ENCODE measurements at regions not wholly inside any gene's neighbourhood (a gene's known extent, or its start where the extent isn't known, plus 50 kb on each side); places are given as distances from the start of the nearest gene placed in this dataset.

DNA sequence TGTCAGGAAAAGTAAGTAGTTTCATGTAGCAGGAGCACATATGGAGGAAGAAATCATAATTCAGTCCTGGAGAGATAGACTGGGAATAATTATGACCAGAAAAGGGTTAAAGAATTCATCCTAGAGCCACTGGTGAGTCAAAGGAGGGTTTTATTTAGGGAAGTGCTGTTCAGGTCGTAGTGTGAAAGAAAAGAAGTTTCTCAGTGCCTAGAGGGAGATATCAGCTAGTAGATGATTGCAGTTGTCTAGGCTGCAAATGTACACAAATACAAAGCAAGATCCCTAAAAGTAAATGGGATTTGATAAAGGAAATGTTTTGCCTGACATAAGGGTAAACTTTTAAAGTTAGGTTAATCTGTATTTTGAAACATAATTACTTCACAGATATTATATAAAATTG, 403.2 kb downstream of the ACTRT1 start:
- no peak for DNase-seq (ENCODE audit: low read depth)
- TF ChIP-seq, protein P1, sequence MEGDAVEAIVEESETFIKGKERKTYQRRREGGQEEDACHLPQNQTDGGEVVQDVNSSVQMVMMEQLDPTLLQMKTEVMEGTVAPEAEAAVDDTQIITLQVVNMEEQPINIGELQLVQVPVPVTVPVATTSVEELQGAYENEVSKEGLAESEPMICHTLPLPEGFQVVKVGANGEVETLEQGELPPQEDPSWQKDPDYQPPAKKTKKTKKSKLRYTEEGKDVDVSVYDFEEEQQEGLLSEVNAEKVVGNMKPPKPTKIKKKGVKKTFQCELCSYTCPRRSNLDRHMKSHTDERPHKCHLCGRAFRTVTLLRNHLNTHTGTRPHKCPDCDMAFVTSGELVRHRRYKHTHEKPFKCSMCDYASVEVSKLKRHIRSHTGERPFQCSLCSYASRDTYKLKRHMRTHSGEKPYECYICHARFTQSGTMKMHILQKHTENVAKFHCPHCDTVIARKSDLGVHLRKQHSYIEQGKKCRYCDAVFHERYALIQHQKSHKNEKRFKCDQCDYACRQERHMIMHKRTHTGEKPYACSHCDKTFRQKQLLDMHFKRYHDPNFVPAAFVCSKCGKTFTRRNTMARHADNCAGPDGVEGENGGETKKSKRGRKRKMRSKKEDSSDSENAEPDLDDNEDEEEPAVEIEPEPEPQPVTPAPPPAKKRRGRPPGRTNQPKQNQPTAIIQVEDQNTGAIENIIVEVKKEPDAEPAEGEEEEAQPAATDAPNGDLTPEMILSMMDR (IDR thresholded peaks at IDR 0.05; ENCODE audit: insufficient read depth, low read depth, low read length, missing control alignments): no peak
- no peak overlapping the region for H3K4me3 ChIP-seq (ENCODE audit: low read length)

GRCh38 chrX:127621780-127622179, 430.4 kb downstream of the ACTRT1 start:
- no peak overlapping the region for H3K4me3 ChIP-seq (ENCODE audit: low read length)
- peak; percentile 0 for DNase-seq (ENCODE audit: low read depth)
- TF ChIP-seq, protein P1 (IDR thresholded peaks at IDR 0.05; ENCODE audit: insufficient read depth, low read depth, low read length, missing control alignments): no peak

DNA sequence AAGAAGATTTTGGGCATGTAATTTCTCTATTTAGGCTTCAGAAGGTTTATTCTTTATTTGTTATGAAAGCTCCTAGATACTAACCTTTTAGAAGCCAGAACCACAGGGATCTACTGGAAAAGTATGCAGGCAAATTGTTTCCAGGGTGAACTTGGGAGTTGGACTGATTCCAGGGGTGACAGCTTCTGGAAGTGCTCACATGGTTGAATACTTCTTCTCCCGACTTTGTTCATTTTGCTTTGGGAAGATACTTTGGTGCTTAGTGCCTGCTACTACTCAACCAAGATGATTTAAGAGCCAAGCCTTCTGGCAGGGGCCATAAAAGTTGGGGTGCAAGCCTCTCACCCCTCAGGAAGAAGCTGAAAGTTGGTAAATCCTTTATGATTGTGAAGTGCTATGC, 445.6 kb downstream of the ACTRT1 start:
- no peak for DNase-seq (ENCODE audit: low read depth)
- TF ChIP-seq, protein P1 (IDR thresholded peaks at IDR 0.05; ENCODE audit: insufficient read depth, low read depth, low read length, missing control alignments): no peak
- no peak overlapping the region for H3K4me3 ChIP-seq (ENCODE audit: low read length)

GRCh38 chrX:127596882-127597281, 455.3 kb downstream of the ACTRT1 start:
- DNase-seq (ENCODE audit: low read depth): no peak
- H3K4me3 ChIP-seq (ENCODE audit: low read length): no peak overlapping the region
- TF ChIP-seq, protein P1 (IDR thresholded peaks at IDR 0.05; ENCODE audit: insufficient read depth, low read depth, low read length, missing control alignments): no peak

GRCh38 chrX:127578395-127578794, 473.8 kb downstream of the ACTRT1 start:
- no peak overlapping the region for H3K4me3 ChIP-seq (ENCODE audit: low read length)
- TF ChIP-seq, protein P1 (IDR thresholded peaks at IDR 0.05; ENCODE audit: insufficient read depth, low read depth, low read length, missing control alignments): no peak
- DNase-seq (ENCODE audit: low read depth): no peak

GRCh38 chrX:127577884-127578283, 474.3 kb downstream of the ACTRT1 start:
- no peak for DNase-seq (ENCODE audit: low read depth)
- TF ChIP-seq, protein P1 (IDR thresholded peaks at IDR 0.05; ENCODE audit: insufficient read depth, low read depth, low read length, missing control alignments): no peak
- H3K4me3 ChIP-seq (ENCODE audit: low read length): no peak overlapping the region

- TF ChIP-seq, protein P1 (IDR thresholded peaks at IDR 0.05; ENCODE audit: insufficient read depth, low read depth, low read length, missing control alignments): no peak
- DNase-seq (ENCODE audit: low read depth): no peak
- no peak overlapping the region for H3K4me3 ChIP-seq (ENCODE audit: low read length)
Measured at GRCh38 chrX:127574829-127575228, 477.4 kb downstream of the ACTRT1 start.
